Hepatocyte (in vitro differentiated cells): ENCODE measurements at regions not wholly inside any gene's neighbourhood (a gene's known extent, or its start where the extent isn't known, plus 50 kb on each side); places are given as distances from the start of the nearest gene placed in this dataset.

ENCODE experiments used
- DNase-seq: peaks from one replicate; pipeline ENCODE4 v3.0.0-alpha.2; 2016; ENCODE audit warnings: low spot score
- H2AFZ ChIP-seq: fragments of 200-600 bp; sonication (generic); 2 replicates; pipeline ENCODE4 v1.6.0; 2016; ENCODE audit warnings: antibody characterized with exemption, mild to moderate bottlenecking
- H3K27ac ChIP-seq: fragments of 200-600 bp; sonication (generic); 2 replicates; pipeline ENCODE4 v1.5.1; 2016; ENCODE audit warnings: mild to moderate bottlenecking
- H3K27me3 ChIP-seq: fragments of 200-600 bp; sonication (generic); 2 replicates; pipeline ENCODE4 v1.6.1; 2016
- H3K36me3 ChIP-seq: fragments of 200-600 bp; sonication (generic); replicated peaks from 2 replicates; pipeline ENCODE4 v1.5.1; 2016; ENCODE audit warnings: low read depth; ENCODE audit not compliant: insufficient read depth
- H3K4me1 ChIP-seq: fragments of 200-600 bp; sonication (generic); 2 replicates; pipeline ENCODE4 v1.5.1; 2016; ENCODE audit warnings: mild to moderate bottlenecking, moderate library complexity; ENCODE audit not compliant: insufficient read depth
- H3K4me2 ChIP-seq: fragments of 200-600 bp; sonication (generic); 2 replicates; pipeline ENCODE4 v1.6.0; 2016
- H3K4me3 ChIP-seq: fragments of 200-600 bp; sonication (generic); 2 replicates; pipeline ENCODE4 v1.5.1; 2016; ENCODE audit warnings: mild to moderate bottlenecking
- H3K79me2 ChIP-seq: fragments of 200-600 bp; sonication (generic); 2 replicates; pipeline ENCODE4 v1.6.0; 2017; ENCODE audit warnings: mild to moderate bottlenecking
- H3K9me2 ChIP-seq: fragments of 200-600 bp; sonication (generic); replicated peaks from 2 replicates; pipeline ENCODE4 v1.6.0; 2017; ENCODE audit warnings: mild to moderate bottlenecking; ENCODE audit not compliant: insufficient read depth
- H3K9me3 ChIP-seq: fragments of 200-600 bp; sonication (generic); 2 replicates; pipeline ENCODE4 v1.5.1; 2016; ENCODE audit warnings: low read depth, mild to moderate bottlenecking
- H4K20me1 ChIP-seq: fragments of 200-600 bp; sonication (generic); 2 replicates; pipeline ENCODE4 v1.6.0; 2016; ENCODE audit warnings: mild to moderate bottlenecking; ENCODE audit not compliant: insufficient read depth, poor library complexity, severe bottlenecking
- CTCF ChIP-seq: fragments of 200-600 bp; sonication (generic); IDR thresholded peaks from 2 replicates; pipeline ENCODE4 v1.5.1; 2016; ENCODE audit warnings: antibody characterized with exemption, mild to moderate bottlenecking; ENCODE audit not compliant: poor library complexity
- EZH2 ChIP-seq: fragments of 200-600 bp; sonication (generic); IDR thresholded peaks from 2 replicates; pipeline ENCODE4 v1.6.1; 2016; ENCODE audit warnings: antibody characterized with exemption, mild to moderate bottlenecking, borderline replicate concordance
- EZH2phosphoT487 ChIP-seq: fragments of 200-600 bp; sonication (generic); IDR thresholded peaks from one replicate; pipeline ENCODE4 v1.6.1; 2018; ENCODE audit warnings: antibody characterized with exemption, mild to moderate bottlenecking, low read depth, moderate library complexity; ENCODE audit not compliant: unreplicated experiment, severe bottlenecking
- WGBS: methylation state at CpG from one replicate; pipeline ENCODE4 v1.1.6; 2016; ENCODE audit warnings: low lambda C conversion rate; ENCODE audit errors: missing lambda C conversion rate; 5-methylcytosine and 5-hydroxymethylcytosine counted together

- Histone ChIP-seq H3K4me1 (no peaks in the 10 kb centered on the region), H3K4me2 (no peak overlapping the region), H3K9me3 (no peaks in the 10 kb centered on the region), H3K36me3 (no peaks in the 10 kb centered on the region), H3K27ac (no peak overlapping the region), H3K79me2 (no peaks in the 10 kb centered on the region), H3K9me2 (no peaks in the 10 kb centered on the region), H4K20me1 (no peaks in the 10 kb centered on the region), H3K4me3 (no peak overlapping the region), H2AFZ (no peak overlapping the region), H3K27me3 (no peaks in the 10 kb centered on the region)
- no peak for TF ChIP-seq EZH2phosphoT487
- TF ChIP-seq EZH2 = no peak
- DNase-seq = no peak
- WGBS = 97% methylated on average over 1 of the region's 1 CpG
These were observed 134.9 kb downstream of the SAMD9 start for GRCh38 chr7:92982928-92983327.

GRCh38 chr7:92976931-92977330 is 140.6 kb upstream of the CDK6 start:
- no peak overlapping the region for H3K4me3 ChIP-seq
- H3K4me2 ChIP-seq = no peak overlapping the region
- no peaks in the 10 kb centered on the region for H3K79me2 ChIP-seq
- no peaks in the 10 kb centered on the region for H3K27me3 ChIP-seq
- no peaks in the 10 kb centered on the region for H3K9me3 ChIP-seq
- DNase-seq = no peak
- TF ChIP-seq EZH2phosphoT487 (no peak), CTCF (no peak), EZH2 (no peak)
- 88% methylated on average over 1 of the region's 1 CpG for WGBS
- no peaks in the 10 kb centered on the region for H3K9me2 ChIP-seq
- no peaks in the 10 kb centered on the region for H3K36me3 ChIP-seq
- H2AFZ ChIP-seq = no peak overlapping the region
- H4K20me1 ChIP-seq = no peaks in the 10 kb centered on the region
- no peaks in the 10 kb centered on the region for H3K4me1 ChIP-seq
- no peak overlapping the region for H3K27ac ChIP-seq

GRCh38 chr7:92973974-92974373 is 137.6 kb upstream of the CDK6 start:
- H3K27me3 ChIP-seq = no peaks in the 10 kb centered on the region
- H3K4me1 ChIP-seq = no peaks in the 10 kb centered on the region
- no peak overlapping the region for H3K4me3 ChIP-seq
- no peaks in the 10 kb centered on the region for H3K79me2 ChIP-seq
- no peaks in the 10 kb centered on the region for H3K36me3 ChIP-seq
- no peaks in the 10 kb centered on the region for H3K9me2 ChIP-seq
- no peak for TF ChIP-seq EZH2
- no peak for TF ChIP-seq CTCF
- no peak for TF ChIP-seq EZH2phosphoT487
- no peaks in the 10 kb centered on the region for H3K9me3 ChIP-seq
- no peak for DNase-seq
- no peak overlapping the region for H2AFZ ChIP-seq
- H3K4me2 ChIP-seq = no peak overlapping the region
- H4K20me1 ChIP-seq = no peaks in the 10 kb centered on the region
- no peak overlapping the region for H3K27ac ChIP-seq
- WGBS = 83% methylated on average over 2 of the region's 2 CpGs

- H4K20me1 ChIP-seq = no peaks in the 10 kb centered on the region
- H3K4me3 ChIP-seq = no peak overlapping the region
- no peak for DNase-seq
- no peaks in the 10 kb centered on the region for H3K9me2 ChIP-seq
- no peaks in the 10 kb centered on the region for H3K4me1 ChIP-seq
- TF ChIP-seq EZH2 (no peak), EZH2phosphoT487 (no peak), CTCF (no peak)
- no peak overlapping the region for H2AFZ ChIP-seq
- no peaks in the 10 kb centered on the region for H3K36me3 ChIP-seq
- H3K79me2 ChIP-seq = no peaks in the 10 kb centered on the region
- H3K27ac ChIP-seq = no peak overlapping the region
- no peaks in the 10 kb centered on the region for H3K27me3 ChIP-seq
- no peak overlapping the region for H3K4me2 ChIP-seq
- H3K9me3 ChIP-seq = no peaks in the 10 kb centered on the region
These were observed 136.9 kb upstream of the CDK6 start for GRCh38 chr7:92973293-92973731.
